ENCODE measurements at regions not wholly inside any gene's neighbourhood (a gene's known extent, or its start where the extent isn't known, plus 50 kb on each side); places are given as distances from the start of the nearest gene placed in this dataset.
"Not testable (repeated sequence)": the region's sequence is repeated elsewhere in the genome, so short reads cannot be mapped to it uniquely, and the experiment has no call there.

GRCh38 chr1:178643349-178643748, 81.7 kb upstream of the RALGPS2 start:
- DNase-seq, result no peak

- no peak for DNase-seq
Observed at GRCh38 chr1:178643831-178644230, 81.2 kb upstream of the RALGPS2 start.

DNA sequence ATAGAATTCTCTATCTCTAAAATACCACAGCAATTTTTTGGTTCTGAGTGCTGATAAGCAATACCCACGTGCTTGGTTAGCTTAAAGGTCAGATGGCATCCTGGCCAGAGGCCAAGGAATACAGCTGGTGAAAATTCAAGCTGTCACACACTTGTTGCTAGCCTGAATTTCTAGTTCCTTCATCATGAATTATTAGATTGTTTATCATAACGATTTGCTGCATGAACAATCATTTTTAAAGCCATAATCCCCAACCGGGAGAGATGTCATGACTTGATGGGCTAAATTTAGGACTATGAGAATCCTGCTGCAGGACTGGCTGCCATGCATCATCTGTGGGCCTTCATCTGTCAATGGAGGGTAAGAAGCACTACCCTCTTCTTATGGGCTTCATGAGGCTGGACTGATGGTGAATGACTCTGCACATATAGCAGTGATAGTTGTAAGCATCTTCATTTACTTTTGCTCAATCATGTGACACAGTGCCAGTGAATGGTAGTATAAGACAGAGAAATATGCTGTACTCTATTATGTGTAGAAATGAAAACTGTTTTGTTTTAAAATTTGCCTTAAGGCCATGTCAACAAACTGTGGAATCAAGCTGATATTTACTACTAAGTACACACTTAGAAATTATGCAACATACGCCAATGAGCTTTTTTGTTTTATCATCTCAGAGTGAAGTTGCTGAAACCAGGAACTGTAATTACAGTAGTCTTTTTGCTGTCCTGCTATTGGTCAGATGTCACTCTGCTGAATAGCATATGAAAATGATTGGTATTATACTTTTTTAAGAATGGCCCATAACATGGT, 80.5 kb upstream of the RALGPS2 start:
- DNase-seq, result no peak

DNA sequence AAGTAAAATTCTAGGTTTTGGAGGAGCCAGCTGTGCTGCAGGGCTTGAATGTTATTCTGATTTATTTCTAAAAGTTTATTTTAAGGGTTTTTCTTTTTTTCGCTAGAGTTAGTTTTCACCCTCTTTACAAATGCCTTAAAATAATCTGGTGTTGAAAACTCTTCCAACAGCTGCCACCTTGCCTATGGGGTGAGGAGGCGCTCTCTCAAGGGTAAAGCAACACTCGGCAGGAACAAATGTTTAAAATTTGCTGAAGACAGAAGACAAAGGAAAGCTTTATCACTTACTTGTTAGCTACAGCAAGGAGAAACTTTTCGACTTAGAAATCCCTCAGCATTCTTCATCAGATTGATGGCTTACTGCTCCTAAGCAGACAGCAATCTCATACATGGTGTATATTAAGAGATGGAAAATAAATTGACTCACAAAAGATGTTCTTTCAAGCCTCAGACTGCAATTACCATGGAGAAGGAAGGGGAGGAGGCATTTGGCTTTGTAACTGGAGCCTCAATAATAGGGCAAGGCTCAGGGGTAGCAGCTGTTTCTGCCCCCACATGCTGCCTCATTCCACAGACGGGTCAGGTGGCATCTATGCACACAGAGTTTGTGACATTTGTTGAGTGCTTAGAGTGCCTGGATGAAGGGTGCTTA, 79.8 kb upstream of the RALGPS2 start:
- no peak for DNase-seq

DNA sequence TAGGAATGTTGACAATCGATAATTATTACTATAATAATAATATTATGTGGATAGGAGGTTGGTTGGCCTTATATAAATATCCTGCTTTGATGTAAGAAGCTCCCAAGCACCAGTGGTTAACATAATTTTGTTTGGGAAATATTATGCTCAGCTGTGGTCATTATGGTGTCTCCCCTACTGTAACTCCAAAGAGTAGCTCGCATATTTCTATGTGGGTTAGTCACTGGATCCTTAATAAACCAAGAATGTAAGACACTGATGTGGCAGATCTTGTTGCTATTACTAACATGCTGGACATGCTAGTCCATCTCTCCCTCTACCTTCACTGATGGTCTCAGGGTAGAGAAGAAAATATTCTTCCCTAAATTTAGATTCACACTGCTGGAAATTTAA, 79.2 kb upstream of the RALGPS2 start:
- no peak for DNase-seq

- DNase-seq, result no peak
Observed at GRCh38 chr1:178646821-178647220, 78.2 kb upstream of the RALGPS2 start.

- no peak for DNase-seq
Observed at GRCh38 chr1:178648151-178648550, 76.9 kb upstream of the RALGPS2 start.

DNA sequence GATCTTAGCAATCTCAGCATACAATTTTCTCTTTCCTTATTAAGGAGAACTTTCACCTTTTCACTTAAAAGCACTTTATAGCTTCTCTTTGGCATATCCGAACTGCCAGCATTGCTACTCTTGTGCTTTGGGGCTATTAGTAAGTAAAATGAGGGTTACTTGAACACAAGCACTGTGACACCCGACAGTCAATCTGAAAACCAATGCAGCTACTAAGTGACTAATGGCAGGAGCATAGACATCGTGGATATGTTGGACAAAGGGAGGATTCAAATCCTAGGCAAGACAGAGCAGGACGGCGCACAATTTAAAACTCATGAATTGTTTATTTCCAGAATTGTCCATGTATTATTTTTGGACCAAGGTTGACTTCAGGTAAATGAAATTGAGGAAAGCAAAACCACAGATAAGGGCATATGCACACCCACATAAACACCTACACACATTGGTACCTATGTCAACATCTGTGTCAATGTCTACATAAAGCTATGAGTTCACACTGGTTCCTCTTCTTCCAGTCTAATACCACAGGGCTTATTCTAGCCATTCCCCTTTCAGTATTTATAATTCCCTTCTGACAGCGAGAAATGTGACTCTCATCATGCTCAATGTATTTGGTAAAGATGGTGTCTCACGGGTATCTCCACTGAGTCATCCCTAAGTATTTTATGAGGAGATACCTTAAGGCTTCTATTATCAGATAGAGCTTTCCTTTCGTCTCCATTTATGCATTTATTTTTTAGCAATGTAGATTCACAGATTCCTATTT, 75.3 kb upstream of the RALGPS2 start:
- no peak for DNase-seq

DNA sequence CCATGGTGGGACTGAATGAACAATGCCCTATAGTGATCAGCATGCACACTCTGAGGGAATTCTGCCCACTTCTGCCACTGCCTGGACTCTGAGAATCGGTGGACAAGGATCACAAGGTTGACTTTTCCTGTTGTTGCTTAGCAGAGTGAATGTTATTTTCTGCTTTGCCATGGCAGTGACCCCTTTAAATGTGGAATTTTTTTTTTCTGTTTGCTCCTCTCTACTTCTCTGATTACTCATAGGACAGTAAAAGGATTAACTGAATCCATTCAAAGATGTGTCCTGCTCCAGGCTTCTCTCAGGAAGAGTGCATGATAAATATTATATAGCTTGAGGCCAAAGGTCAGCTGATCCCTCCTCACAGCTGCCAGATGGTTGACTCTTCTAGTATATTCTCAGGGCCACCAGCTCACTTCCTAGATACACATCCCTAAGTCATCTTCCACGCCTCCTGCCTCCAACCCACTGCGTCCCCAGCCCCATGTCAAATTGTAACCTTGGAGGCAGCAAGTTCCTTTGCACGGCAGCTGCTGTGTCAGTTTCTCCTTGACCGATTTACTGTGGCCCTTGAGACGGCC, 74.0 kb upstream of the RALGPS2 start:
- no peak for DNase-seq

GRCh38 chr1:178651742-178652141, 73.3 kb upstream of the RALGPS2 start:
- no peak for DNase-seq

DNA sequence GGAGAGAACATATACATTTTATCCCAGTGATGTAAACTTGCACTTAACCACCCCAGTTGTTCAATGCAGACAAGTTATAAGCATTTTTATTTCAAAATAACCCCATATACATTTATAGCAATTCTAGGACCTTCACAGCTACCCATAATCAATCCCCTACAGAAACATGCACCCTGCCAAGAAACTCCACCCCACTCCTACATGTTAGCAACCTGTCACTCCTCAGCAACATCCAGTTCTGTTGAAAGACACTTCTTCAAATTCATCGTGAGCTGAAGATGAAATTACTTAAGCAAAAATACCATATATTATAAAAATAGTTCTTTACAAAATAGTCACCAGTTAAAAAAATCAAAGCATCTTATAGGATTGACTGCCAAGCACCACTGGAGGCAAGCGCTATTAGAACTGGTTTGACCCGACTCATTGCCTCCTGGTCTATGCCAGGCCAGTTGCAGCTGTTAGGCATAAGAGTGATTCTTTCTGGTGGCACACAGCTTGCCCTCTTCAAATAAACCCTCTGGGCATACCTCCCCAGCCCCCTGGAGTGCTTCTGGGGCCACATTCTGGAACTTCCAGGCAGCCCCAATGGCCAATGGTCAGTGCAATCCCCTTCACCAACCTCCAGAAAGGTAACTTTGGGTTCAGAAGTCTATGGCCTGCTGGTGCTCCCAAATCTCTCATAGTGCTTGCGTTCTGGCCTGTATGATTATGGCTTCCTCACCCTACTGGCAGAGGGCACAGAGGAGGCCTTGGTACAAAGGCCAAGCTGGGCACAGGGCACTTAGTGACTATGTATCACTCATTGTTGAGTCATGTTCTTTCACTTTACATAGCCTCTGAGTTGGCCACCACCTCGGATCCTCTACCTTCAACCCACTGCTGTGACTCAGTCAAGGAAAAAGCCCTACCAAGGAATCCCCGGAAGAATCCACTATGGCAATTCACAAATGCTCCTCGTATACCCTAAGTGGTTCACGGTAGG, 72.2 kb upstream of the RALGPS2 start:
- DNase-seq, result no peak

GRCh38 chr1:178659789-178660208, 65.2 kb upstream of the RALGPS2 start:
- DNase-seq, result no peak

GRCh38 chr1:178660461-178660860, 64.6 kb upstream of the RALGPS2 start:
- DNase-seq, result no peak

GRCh38 chr1:178664278-178664677, 60.8 kb upstream of the RALGPS2 start:
- DNase-seq, result peak in 1 of 2 donors; percentile 59

- no peak for DNase-seq
Observed at GRCh38 chr1:178665579-178665978, 59.5 kb upstream of the RALGPS2 start.

DNA sequence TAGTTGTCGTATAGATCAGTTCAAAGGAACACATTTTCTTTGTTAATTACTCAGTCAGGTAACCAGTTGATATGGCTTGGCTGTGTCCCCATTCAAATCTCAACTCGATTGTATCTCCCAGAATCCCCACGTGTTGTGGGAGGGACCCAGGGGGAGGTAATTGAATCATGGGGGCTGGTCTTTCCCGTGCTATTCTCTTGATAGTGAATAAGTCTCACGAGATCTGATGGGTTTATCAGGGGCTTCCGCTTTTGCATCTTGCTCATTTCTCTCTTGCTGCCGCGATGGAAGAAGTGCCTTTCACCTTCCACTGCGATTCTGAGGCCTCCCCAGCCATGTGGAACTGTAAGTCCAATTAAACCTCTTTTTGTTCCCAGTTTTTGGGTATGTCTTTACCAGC, 58.2 kb upstream of the RALGPS2 start:
- DNase-seq, result not testable (repeated sequence)

- no peak for DNase-seq
Observed at GRCh38 chr1:178672434-178672833, 52.6 kb upstream of the RALGPS2 start.

- not testable (repeated sequence) for DNase-seq
Observed at GRCh38 chr1:178674559-178674958, 50.5 kb upstream of the RALGPS2 start.

All from CD4-positive, alpha-beta T cell treated with Interleukin-1 beta for 1 hour (primary cell).